D721Med (cell line): ENCODE measurements at regions not wholly inside any gene's neighbourhood (a gene's known extent, or its start where the extent isn't known, plus 50 kb on each side); places are given as distances from the start of the nearest gene placed in this dataset.

ENCODE experiments used
- DNase-seq: peaks from one replicate; pipeline ENCODE4 v3.0.0; 2011; ENCODE audit warnings: low spot score; ENCODE audit not compliant: insufficient read length
- FAIRE-seq: peaks from 2 replicates; lab custom pipeline; 2011; peaks lifted over from hg19 to GRCh38; lab: Jason Lieb, UNC
- CTCF ChIP-seq: IDR thresholded peaks from 2 replicates; pipeline ENCODE4 v1.5.1; 2012; ENCODE audit warnings: mild to moderate bottlenecking, control low read depth; ENCODE audit not compliant: insufficient read depth; ENCODE audit errors: missing control alignments

- FAIRE-seq (no peak), DNase-seq (no peak)
- no peak for TF ChIP-seq CTCF
These were observed 74.6 kb upstream of the CPLX2 start for GRCh38 chr5:175796536-175797499.

GRCh38 chr5:175797521-175798038, 73.8 kb upstream of the CPLX2 start:
- no peak for TF ChIP-seq CTCF
- DNase-seq (no peak), FAIRE-seq (peak; percentile 29)

GRCh38 chr5:175798626-175799025, 72.8 kb upstream of the CPLX2 start:
- TF ChIP-seq CTCF: no peak
- DNase-seq: no peak
- FAIRE-seq: no peak

GRCh38 chr5:175800656-175801081, 70.7 kb upstream of the CPLX2 start:
- DNase-seq (no peak), FAIRE-seq (no peak)
- TF ChIP-seq CTCF: no peak

- TF ChIP-seq CTCF: no peak
- DNase-seq: no peak
- FAIRE-seq: no peak
These were observed 69.0 kb upstream of the CPLX2 start for GRCh38 chr5:175802361-175802760.

GRCh38 chr5:175803254-175803653, 68.1 kb upstream of the CPLX2 start:
- no peak for TF ChIP-seq CTCF
- FAIRE-seq (no peak), DNase-seq (no peak)
